ENCODE measurements at regions not wholly inside any gene's neighbourhood (a gene's known extent, or its start where the extent isn't known, plus 50 kb on each side); places are given as distances from the start of the nearest gene placed in this dataset.

DNA sequence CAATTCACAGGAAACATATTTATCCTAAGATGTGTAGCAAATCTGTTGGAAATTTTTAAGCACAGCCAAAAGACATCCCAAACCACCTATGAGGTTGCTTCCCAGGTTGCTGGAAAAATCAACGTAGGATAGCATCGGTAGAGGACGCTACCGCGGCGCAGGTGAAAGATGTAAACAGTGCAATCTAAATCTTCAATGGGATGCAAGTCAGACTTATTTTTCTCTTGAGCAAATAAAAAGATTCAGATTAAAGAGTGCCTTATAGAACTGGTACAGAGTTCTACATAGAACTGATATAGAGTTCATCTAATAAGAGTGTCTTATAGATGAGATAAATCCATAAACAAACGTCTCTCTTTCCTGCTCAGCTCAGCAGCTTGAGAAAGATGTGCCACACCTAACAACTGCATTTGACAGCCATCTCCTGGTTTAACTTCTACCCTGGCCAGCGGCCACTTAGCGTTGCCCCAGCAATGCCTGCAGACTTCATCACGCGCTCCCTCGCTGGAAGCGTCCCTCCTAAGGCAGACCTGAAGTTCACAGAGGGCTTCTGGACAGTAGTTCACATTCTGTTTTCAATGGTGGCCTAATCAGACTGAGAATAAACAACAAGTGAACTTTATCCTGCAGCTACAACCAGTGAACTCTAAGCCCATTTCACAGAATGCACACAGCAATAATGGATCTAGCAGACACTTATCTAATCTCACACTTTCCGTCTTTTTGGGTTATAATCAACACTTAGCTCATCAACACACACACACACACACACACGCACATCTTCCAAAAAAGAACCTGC lies 164.5 kb downstream of the TOMM20 start (continued):
- TF ChIP-seq, protein P1, sequence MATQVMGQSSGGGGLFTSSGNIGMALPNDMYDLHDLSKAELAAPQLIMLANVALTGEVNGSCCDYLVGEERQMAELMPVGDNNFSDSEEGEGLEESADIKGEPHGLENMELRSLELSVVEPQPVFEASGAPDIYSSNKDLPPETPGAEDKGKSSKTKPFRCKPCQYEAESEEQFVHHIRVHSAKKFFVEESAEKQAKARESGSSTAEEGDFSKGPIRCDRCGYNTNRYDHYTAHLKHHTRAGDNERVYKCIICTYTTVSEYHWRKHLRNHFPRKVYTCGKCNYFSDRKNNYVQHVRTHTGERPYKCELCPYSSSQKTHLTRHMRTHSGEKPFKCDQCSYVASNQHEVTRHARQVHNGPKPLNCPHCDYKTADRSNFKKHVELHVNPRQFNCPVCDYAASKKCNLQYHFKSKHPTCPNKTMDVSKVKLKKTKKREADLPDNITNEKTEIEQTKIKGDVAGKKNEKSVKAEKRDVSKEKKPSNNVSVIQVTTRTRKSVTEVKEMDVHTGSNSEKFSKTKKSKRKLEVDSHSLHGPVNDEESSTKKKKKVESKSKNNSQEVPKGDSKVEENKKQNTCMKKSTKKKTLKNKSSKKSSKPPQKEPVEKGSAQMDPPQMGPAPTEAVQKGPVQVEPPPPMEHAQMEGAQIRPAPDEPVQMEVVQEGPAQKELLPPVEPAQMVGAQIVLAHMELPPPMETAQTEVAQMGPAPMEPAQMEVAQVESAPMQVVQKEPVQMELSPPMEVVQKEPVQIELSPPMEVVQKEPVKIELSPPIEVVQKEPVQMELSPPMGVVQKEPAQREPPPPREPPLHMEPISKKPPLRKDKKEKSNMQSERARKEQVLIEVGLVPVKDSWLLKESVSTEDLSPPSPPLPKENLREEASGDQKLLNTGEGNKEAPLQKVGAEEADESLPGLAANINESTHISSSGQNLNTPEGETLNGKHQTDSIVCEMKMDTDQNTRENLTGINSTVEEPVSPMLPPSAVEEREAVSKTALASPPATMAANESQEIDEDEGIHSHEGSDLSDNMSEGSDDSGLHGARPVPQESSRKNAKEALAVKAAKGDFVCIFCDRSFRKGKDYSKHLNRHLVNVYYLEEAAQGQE (IDR thresholded peaks at IDR 0.05; ENCODE audit: low read depth) = no peak
- no peak for TF ChIP-seq JUND (IDR thresholded peaks at IDR 0.05)
- TF ChIP-seq CBX3 (IDR thresholded peaks at IDR 0.05; ENCODE audit: low read depth) = no peak
- no peak for TF ChIP-seq SIN3A (IDR thresholded peaks at IDR 0.05; ENCODE audit: low read depth)
- no peak for TF ChIP-seq RAD21 (IDR thresholded peaks at IDR 0.05; ENCODE audit: low read depth)
- TF ChIP-seq SRF (IDR thresholded peaks at IDR 0.05; ENCODE audit: low read depth) = no peak
- TF ChIP-seq, protein P2, sequence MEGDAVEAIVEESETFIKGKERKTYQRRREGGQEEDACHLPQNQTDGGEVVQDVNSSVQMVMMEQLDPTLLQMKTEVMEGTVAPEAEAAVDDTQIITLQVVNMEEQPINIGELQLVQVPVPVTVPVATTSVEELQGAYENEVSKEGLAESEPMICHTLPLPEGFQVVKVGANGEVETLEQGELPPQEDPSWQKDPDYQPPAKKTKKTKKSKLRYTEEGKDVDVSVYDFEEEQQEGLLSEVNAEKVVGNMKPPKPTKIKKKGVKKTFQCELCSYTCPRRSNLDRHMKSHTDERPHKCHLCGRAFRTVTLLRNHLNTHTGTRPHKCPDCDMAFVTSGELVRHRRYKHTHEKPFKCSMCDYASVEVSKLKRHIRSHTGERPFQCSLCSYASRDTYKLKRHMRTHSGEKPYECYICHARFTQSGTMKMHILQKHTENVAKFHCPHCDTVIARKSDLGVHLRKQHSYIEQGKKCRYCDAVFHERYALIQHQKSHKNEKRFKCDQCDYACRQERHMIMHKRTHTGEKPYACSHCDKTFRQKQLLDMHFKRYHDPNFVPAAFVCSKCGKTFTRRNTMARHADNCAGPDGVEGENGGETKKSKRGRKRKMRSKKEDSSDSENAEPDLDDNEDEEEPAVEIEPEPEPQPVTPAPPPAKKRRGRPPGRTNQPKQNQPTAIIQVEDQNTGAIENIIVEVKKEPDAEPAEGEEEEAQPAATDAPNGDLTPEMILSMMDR (IDR thresholded peaks at IDR 0.05 in 2 of 3, conservative IDR thresholded peaks at IDR 0.05 in 1 of 3; ENCODE audit: borderline replicate concordance in 1 of 3, insufficient read depth in 1 of 3, low read depth in 2 of 3, low read length in 2 of 3) = no peak
